ENCODE measurements at regions not wholly inside any gene's neighbourhood (a gene's known extent, or its start where the extent isn't known, plus 50 kb on each side); places are given as distances from the start of the nearest gene placed in this dataset.
"Not testable (repeated sequence)": the region's sequence is repeated elsewhere in the genome, so short reads cannot be mapped to it uniquely, and the experiment has no call there.

DNA sequence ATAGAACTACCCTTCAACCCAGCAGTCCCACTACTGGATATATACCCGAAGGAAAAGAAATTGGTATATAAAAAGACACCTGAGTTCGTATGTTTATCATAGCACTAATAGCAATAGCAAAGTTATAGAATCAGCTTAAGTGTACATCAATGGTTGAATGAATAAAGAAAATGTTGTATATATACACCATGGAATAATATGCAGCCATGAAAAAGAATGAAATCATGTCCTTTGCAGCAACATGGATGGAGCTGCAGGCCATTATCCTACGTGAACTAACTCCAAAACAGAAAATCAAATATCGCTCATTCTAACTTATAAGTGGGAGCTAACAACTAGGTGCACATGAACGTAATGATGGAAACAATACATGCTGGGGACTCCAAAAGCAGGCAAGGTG is 143.5 kb upstream of the GK2 start:
- Histone ChIP-seq H3K4me1 (ENCODE audit: control insufficient read depth in 1 of 2, extremely low read depth in 1 of 2, insufficient read depth in 2 of 2, low read length in 2 of 2) (no peaks in the 10 kb centered on the region), H3K27ac (ENCODE audit: low read length) (no peak overlapping the region), H3K36me3 (ENCODE audit: control insufficient read depth in 2 of 2, extremely low read depth in 1 of 2, insufficient read depth in 1 of 2, low read length in 1 of 2) (no peaks in the 10 kb centered on the region), H3K27me3 (replicated peaks in 1 of 2; ENCODE audit: control insufficient read depth in 2 of 2, extremely low read depth in 1 of 2, insufficient read depth in 2 of 2, low read length in 1 of 2) (no peaks in the 10 kb centered on the region), H3K9me3 (no peaks in the 10 kb centered on the region), H3K4me3 (ENCODE audit: control insufficient read depth in 1 of 2, extremely low read depth in 1 of 2, low read length in 1 of 2) (no peak overlapping the region)
- no peaks in the 10 kb centered on the region for H3K4me1 Mint-ChIP-seq
- peaks cover 0 to 8% (median 3%) of the 10 kb centered on the region in 3 donors for H3K9me3 Mint-ChIP-seq
- no peaks in the 10 kb centered on the region for H3K36me3 Mint-ChIP-seq
- DNase-seq (no peak), ATAC-seq (replicated peaks in 1 of 4) (no peak)
- no peaks in the 10 kb centered on the region for H3K27me3 Mint-ChIP-seq
- no peak overlapping the region for H3K4me3 Mint-ChIP-seq
- POLR2A ChIA-PET: no interaction called here
- H3K27ac Mint-ChIP-seq: no peak overlapping the region
- WGBS (ENCODE audit: insufficient coverage): no CpG with 5 or more reads among the region's 5 CpGs
- CTCF ChIA-PET: no interaction called here

DNA sequence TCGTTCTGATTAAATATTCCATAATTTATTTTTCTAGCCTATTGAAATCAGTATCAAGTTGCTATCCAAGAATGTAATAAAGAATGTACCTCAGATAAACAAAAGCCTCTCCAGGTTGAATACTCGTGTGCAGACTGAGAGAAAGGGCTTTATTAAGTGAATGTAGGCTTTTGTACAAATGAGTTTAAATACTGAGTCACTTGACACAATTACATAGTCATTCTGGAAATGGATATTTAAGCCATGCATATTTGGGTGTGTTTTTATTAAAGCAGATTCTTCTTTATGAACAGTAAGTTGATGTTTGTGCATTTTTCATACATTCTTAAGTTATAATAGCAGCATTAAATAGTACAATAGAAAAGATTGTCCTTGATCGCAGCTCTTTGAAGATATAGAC is 139.8 kb upstream of the GK2 start:
- Mint-ChIP-seq H3K9me3 (peaks cover 0 to 4% (median 3%) of the 10 kb centered on the region in 3 donors), H3K27me3 (peaks cover 10% of the 10 kb centered on the region in 2 donors), H3K4me1 (no peaks in the 10 kb centered on the region), H3K36me3 (no peaks in the 10 kb centered on the region), H3K27ac (no peak overlapping the region), H3K4me3 (no peak overlapping the region)
- ChIA-PET POLR2A (no interaction called here), CTCF (no interaction called here)
- ATAC-seq (replicated peaks in 1 of 4) (no peak), DNase-seq (no peak)
- Histone ChIP-seq H3K4me3 (ENCODE audit: control insufficient read depth in 1 of 2, extremely low read depth in 1 of 2, low read length in 1 of 2) (no peak overlapping the region), H3K36me3 (ENCODE audit: control insufficient read depth in 2 of 2, extremely low read depth in 1 of 2, insufficient read depth in 1 of 2, low read length in 1 of 2) (no peaks in the 10 kb centered on the region), H3K4me1 (ENCODE audit: control insufficient read depth in 1 of 2, extremely low read depth in 1 of 2, insufficient read depth in 2 of 2, low read length in 2 of 2) (no peaks in the 10 kb centered on the region), H3K9me3 (no peaks in the 10 kb centered on the region), H3K27me3 (replicated peaks in 1 of 2; ENCODE audit: control insufficient read depth in 2 of 2, extremely low read depth in 1 of 2, insufficient read depth in 2 of 2, low read length in 1 of 2) (no peaks in the 10 kb centered on the region), H3K27ac (ENCODE audit: low read length) (no peak overlapping the region)
- no CpG with 5 or more reads among the region's 3 CpGs for WGBS (ENCODE audit: insufficient coverage)

DNA sequence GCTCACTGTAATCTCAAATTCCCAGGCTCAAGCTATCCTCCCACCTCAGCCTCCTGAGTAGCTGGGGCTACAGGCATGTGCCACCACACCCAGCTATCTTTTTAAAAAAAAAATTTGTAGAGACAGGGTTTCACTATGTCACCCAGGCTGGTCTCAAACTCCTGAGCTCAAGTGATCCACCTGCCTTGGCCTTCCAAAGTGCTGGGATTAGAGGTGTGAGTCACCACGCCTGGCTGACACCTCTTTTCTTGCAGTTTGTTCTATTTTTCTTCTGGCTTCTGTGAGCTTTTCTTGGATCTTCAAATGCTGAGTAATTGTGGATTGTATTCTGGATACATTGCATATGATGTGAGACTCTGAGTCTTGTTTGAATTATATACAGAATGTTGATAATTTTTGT is 137.3 kb upstream of the GK2 start:
- 14% methylated on average over 1 of the region's 1 CpG for WGBS (ENCODE audit: insufficient coverage)
- H3K4me3 Mint-ChIP-seq; H3K36me3 Mint-ChIP-seq; H3K27ac Mint-ChIP-seq; ATAC-seq (replicated peaks in 1 of 4); DNase-seq; H3K9me3 ChIP-seq; CTCF ChIA-PET; H3K4me1 ChIP-seq (ENCODE audit: control insufficient read depth in 1 of 2, extremely low read depth in 1 of 2, insufficient read depth in 2 of 2, low read length in 2 of 2); H3K27ac ChIP-seq (ENCODE audit: low read length); H3K4me3 ChIP-seq (ENCODE audit: control insufficient read depth in 1 of 2, extremely low read depth in 1 of 2, low read length in 1 of 2); POLR2A ChIA-PET; H3K9me3 Mint-ChIP-seq; H3K27me3 ChIP-seq (replicated peaks in 1 of 2; ENCODE audit: control insufficient read depth in 2 of 2, extremely low read depth in 1 of 2, insufficient read depth in 2 of 2, low read length in 1 of 2); H3K36me3 ChIP-seq (ENCODE audit: control insufficient read depth in 2 of 2, extremely low read depth in 1 of 2, insufficient read depth in 1 of 2, low read length in 1 of 2); H3K4me1 Mint-ChIP-seq: not testable (repeated sequence)
- peaks cover 10% of the 10 kb centered on the region in 2 donors for H3K27me3 Mint-ChIP-seq

DNA sequence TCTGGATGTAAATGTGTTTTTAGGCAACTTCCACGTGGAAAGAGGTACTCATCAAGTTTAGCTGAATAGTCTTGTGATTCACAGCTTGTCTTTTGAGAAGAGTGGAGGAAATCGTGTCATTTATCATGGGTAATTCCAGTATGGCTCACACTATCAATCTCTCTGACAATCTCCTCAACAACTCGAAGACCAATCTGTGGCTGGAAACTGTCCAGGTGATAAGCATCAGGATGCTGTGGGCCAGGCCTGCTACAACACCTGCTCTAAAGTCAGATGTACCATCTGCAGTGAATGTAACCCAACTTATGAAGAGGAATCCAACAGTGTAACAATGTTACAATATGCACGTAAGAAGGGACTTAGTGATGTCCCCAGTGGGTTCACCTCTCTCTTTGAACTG is 132.1 kb upstream of the GK2 start:
- ATAC-seq (replicated peaks in 1 of 4) (no peak), DNase-seq (no peak)
- Mint-ChIP-seq H3K36me3 (no peaks in the 10 kb centered on the region), H3K4me3 (no peak overlapping the region), H3K27me3 (peaks cover 4% of the 10 kb centered on the region in 2 donors), H3K9me3 (no peaks in the 10 kb centered on the region), H3K27ac (no peak overlapping the region), H3K4me1 (no peaks in the 10 kb centered on the region)
- CTCF ChIA-PET: no interaction called here
- no peaks in the 10 kb centered on the region for H3K36me3 ChIP-seq (ENCODE audit: control insufficient read depth in 2 of 2, extremely low read depth in 1 of 2, insufficient read depth in 1 of 2, low read length in 1 of 2)
- POLR2A ChIA-PET: no interaction called here
- no peaks in the 10 kb centered on the region for H3K9me3 ChIP-seq
- H3K27ac ChIP-seq (ENCODE audit: low read length): no peak overlapping the region
- H3K4me3 ChIP-seq (ENCODE audit: control insufficient read depth in 1 of 2, extremely low read depth in 1 of 2, low read length in 1 of 2): no peak overlapping the region
- 13% methylated on average over 1 of the region's 4 CpGs for WGBS (ENCODE audit: insufficient coverage)
- no peaks in the 10 kb centered on the region for H3K4me1 ChIP-seq (ENCODE audit: control insufficient read depth in 1 of 2, extremely low read depth in 1 of 2, insufficient read depth in 2 of 2, low read length in 2 of 2)
- no peaks in the 10 kb centered on the region for H3K27me3 ChIP-seq (replicated peaks in 1 of 2; ENCODE audit: control insufficient read depth in 2 of 2, extremely low read depth in 1 of 2, insufficient read depth in 2 of 2, low read length in 1 of 2)

DNA sequence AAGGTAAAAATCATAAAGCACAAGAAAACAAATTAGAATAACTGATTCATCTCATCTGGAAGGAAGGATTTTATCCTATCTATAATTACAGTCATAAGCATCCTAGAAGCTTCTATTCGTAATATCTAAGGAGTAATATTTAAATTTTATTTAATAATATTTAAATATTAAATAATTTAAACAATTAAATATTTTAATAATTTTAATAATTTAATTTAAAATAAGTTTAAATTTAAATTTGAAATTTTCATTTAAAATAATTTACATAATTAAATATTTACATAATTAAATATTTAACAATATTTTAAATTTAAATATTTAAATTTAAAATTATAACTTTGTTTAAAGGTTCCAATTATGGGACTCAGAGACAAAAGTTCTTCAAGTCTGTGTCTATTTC is 127.5 kb upstream of the GK2 start:
- no peaks in the 10 kb centered on the region for H3K36me3 ChIP-seq (ENCODE audit: control insufficient read depth in 2 of 2, extremely low read depth in 1 of 2, insufficient read depth in 1 of 2, low read length in 1 of 2)
- no peaks in the 10 kb centered on the region for H3K9me3 Mint-ChIP-seq
- H3K27ac ChIP-seq (ENCODE audit: low read length): no peak overlapping the region
- ATAC-seq (replicated peaks in 1 of 4) (no peak), DNase-seq (no peak)
- WGBS (ENCODE audit: insufficient coverage): no CpG with 5 or more reads among the region's 1 CpG
- H3K4me1 Mint-ChIP-seq: no peaks in the 10 kb centered on the region
- H3K27ac Mint-ChIP-seq: no peak overlapping the region
- POLR2A ChIA-PET: no interaction called here
- H3K4me1 ChIP-seq (ENCODE audit: control insufficient read depth in 1 of 2, extremely low read depth in 1 of 2, insufficient read depth in 2 of 2, low read length in 2 of 2): no peaks in the 10 kb centered on the region
- H3K9me3 ChIP-seq: no peaks in the 10 kb centered on the region
- no peak overlapping the region for H3K4me3 ChIP-seq (ENCODE audit: control insufficient read depth in 1 of 2, extremely low read depth in 1 of 2, low read length in 1 of 2)
- H3K4me3 Mint-ChIP-seq: no peak overlapping the region
- H3K27me3 ChIP-seq (replicated peaks in 1 of 2; ENCODE audit: control insufficient read depth in 2 of 2, extremely low read depth in 1 of 2, insufficient read depth in 2 of 2, low read length in 1 of 2): no peaks in the 10 kb centered on the region
- CTCF ChIA-PET: no interaction called here
- no peaks in the 10 kb centered on the region for H3K27me3 Mint-ChIP-seq
- H3K36me3 Mint-ChIP-seq: no peaks in the 10 kb centered on the region

DNA sequence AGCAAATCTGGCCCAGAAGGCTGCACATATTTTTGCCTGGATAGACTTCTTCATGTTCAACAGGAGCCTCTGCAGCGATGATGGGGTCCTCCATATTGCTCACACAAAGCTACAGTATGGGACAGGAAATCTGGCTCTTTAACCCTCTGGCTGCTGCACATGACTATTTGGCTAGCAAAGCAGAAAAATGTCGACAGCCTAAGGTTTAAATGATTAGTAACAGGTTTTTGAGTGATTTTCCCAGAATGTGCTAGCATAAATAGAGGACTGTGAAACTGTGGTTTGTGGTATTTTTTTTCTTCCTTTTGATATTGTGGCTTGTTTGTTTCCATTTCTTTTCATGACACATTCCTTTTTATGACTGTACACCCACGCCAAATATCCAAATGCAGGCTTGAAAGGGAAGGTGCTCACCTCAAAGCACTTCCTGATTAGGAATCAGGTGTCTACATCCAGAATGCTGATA is 120.2 kb upstream of the GK2 start:
- DNase-seq (no peak), ATAC-seq (replicated peaks in 1 of 4) (peak in 1 of 4 experiments; percentile 24)
- Mint-ChIP-seq H3K4me3 (no peak overlapping the region), H3K4me1 (peaks cover 0 to 4% (median 4%) of the 10 kb centered on the region in 3 donors), H3K9me3 (no peaks in the 10 kb centered on the region), H3K27ac (no peak overlapping the region), H3K36me3 (no peaks in the 10 kb centered on the region), H3K27me3 (no peaks in the 10 kb centered on the region)
- H3K27ac ChIP-seq (ENCODE audit: low read length): no peak overlapping the region
- WGBS (ENCODE audit: insufficient coverage): 17% methylated on average over 2 of the region's 3 CpGs
- H3K9me3 ChIP-seq: no peaks in the 10 kb centered on the region
- H3K4me3 ChIP-seq (ENCODE audit: control insufficient read depth in 1 of 2, extremely low read depth in 1 of 2, low read length in 1 of 2): no peak overlapping the region
- H3K36me3 ChIP-seq (ENCODE audit: control insufficient read depth in 2 of 2, extremely low read depth in 1 of 2, insufficient read depth in 1 of 2, low read length in 1 of 2): no peaks in the 10 kb centered on the region
- CTCF ChIA-PET: no interaction called here
- POLR2A ChIA-PET: no interaction called here
- peaks cover 0 to 4% of the 10 kb centered on the region in 2 experiments for H3K4me1 ChIP-seq (ENCODE audit: control insufficient read depth in 1 of 2, extremely low read depth in 1 of 2, insufficient read depth in 2 of 2, low read length in 2 of 2)
- no peaks in the 10 kb centered on the region for H3K27me3 ChIP-seq (replicated peaks in 1 of 2; ENCODE audit: control insufficient read depth in 2 of 2, extremely low read depth in 1 of 2, insufficient read depth in 2 of 2, low read length in 1 of 2)

Measured in T-cell (primary cell).